Stomach smooth muscle (tissue), 2 donors: ENCODE measurements at regions not wholly inside any gene's neighbourhood (a gene's known extent, or its start where the extent isn't known, plus 50 kb on each side); places are given as distances from the start of the nearest gene placed in this dataset.

ENCODE experiments used
- H3K27ac ChIP-seq: one replicate; pipeline ENCODE4 v1.7.0; 2013; ENCODE audit warnings: mild to moderate bottlenecking, low read length, inconsistent platforms
- H3K27me3 ChIP-seq, 2 donors: one replicate each; pipeline ENCODE4 v1.7.0; 2013; ENCODE audit warnings: low read length in 2 of 2; ENCODE audit not compliant: insufficient read depth in 2 of 2, control insufficient read depth in 1 of 2
- H3K36me3 ChIP-seq, 2 donors: one replicate each; pipeline ENCODE4 v1.7.0; 2013; ENCODE audit warnings: low read length in 2 of 2; ENCODE audit not compliant: control insufficient read depth in 2 of 2, insufficient read depth in 2 of 2
- H3K4me1 ChIP-seq: one replicate; pipeline ENCODE4 v1.7.0; 2013; ENCODE audit warnings: low read length; ENCODE audit not compliant: control insufficient read depth, insufficient read depth
- H3K4me3 ChIP-seq, 2 donors: one replicate each; pipeline ENCODE4 v1.7.0; 2013; ENCODE audit warnings: low read length in 2 of 2
- H3K9ac ChIP-seq, 2 donors: one replicate each; pipeline ENCODE4 v1.7.0; 2013; ENCODE audit warnings: low read length in 2 of 2, mild to moderate bottlenecking in 1 of 2
- H3K9me3 ChIP-seq, 2 donors: one replicate each; pipeline ENCODE4 v1.7.0; 2013; ENCODE audit warnings: low read length in 2 of 2; ENCODE audit not compliant: control insufficient read depth in 2 of 2
- donor health status: healthy.
- donor health status: Pancreatic carcinoma.

GRCh38 chr3:147201086-147201485 lies 205.3 kb downstream of the ZIC4 start:
- no peak overlapping the region for H3K4me3 ChIP-seq
- no peak overlapping the region for H3K27ac ChIP-seq
- no peaks in the 10 kb centered on the region for H3K36me3 ChIP-seq
- no peaks in the 10 kb centered on the region for H3K27me3 ChIP-seq
- no peaks in the 10 kb centered on the region for H3K9me3 ChIP-seq
- no peak overlapping the region for H3K9ac ChIP-seq
- H3K4me1 ChIP-seq = no peaks in the 10 kb centered on the region

- Histone ChIP-seq H3K4me3 (no peak overlapping the region), H3K9me3 (no peaks in the 10 kb centered on the region), H3K4me1 (no peaks in the 10 kb centered on the region), H3K27ac (no peak overlapping the region), H3K36me3 (no peaks in the 10 kb centered on the region), H3K9ac (no peak overlapping the region), H3K27me3 (no peaks in the 10 kb centered on the region)
These were observed 205.8 kb downstream of the ZIC4 start for GRCh38 chr3:147200545-147200944.

GRCh38 chr3:147197739-147198138 lies 208.6 kb downstream of the ZIC4 start:
- H3K9me3 ChIP-seq = no peaks in the 10 kb centered on the region
- H3K4me3 ChIP-seq = no peak overlapping the region
- H3K4me1 ChIP-seq = no peaks in the 10 kb centered on the region
- no peaks in the 10 kb centered on the region for H3K27me3 ChIP-seq
- no peak overlapping the region for H3K9ac ChIP-seq
- H3K36me3 ChIP-seq = no peaks in the 10 kb centered on the region
- H3K27ac ChIP-seq = no peak overlapping the region

GRCh38 chr3:147195887-147196286 lies 210.5 kb downstream of the ZIC4 start:
- H3K4me1 ChIP-seq = no peaks in the 10 kb centered on the region
- H3K9me3 ChIP-seq = no peaks in the 10 kb centered on the region
- H3K27ac ChIP-seq = no peak overlapping the region
- no peaks in the 10 kb centered on the region for H3K36me3 ChIP-seq
- no peak overlapping the region for H3K4me3 ChIP-seq
- no peak overlapping the region for H3K9ac ChIP-seq
- H3K27me3 ChIP-seq = no peaks in the 10 kb centered on the region

GRCh38 chr3:147191795-147192385 lies 214.5 kb downstream of the ZIC4 start:
- no peaks in the 10 kb centered on the region for H3K27me3 ChIP-seq
- no peaks in the 10 kb centered on the region for H3K4me1 ChIP-seq
- no peaks in the 10 kb centered on the region for H3K9me3 ChIP-seq
- no peaks in the 10 kb centered on the region for H3K36me3 ChIP-seq
- no peak overlapping the region for H3K4me3 ChIP-seq
- H3K9ac ChIP-seq = no peak overlapping the region
- no peak overlapping the region for H3K27ac ChIP-seq

- Histone ChIP-seq H3K9me3 (no peaks in the 10 kb centered on the region), H3K9ac (no peak overlapping the region), H3K27ac (no peak overlapping the region), H3K27me3 (no peaks in the 10 kb centered on the region), H3K36me3 (no peaks in the 10 kb centered on the region), H3K4me1 (no peaks in the 10 kb centered on the region), H3K4me3 (no peak overlapping the region)
These were observed 217.3 kb downstream of the ZIC4 start for GRCh38 chr3:147189016-147189415.

- no peaks in the 10 kb centered on the region for H3K4me1 ChIP-seq
- no peak overlapping the region for H3K4me3 ChIP-seq
- no peaks in the 10 kb centered on the region for H3K36me3 ChIP-seq
- H3K27ac ChIP-seq = no peak overlapping the region
- H3K9me3 ChIP-seq = no peaks in the 10 kb centered on the region
- no peak overlapping the region for H3K9ac ChIP-seq
- no peaks in the 10 kb centered on the region for H3K27me3 ChIP-seq
These were observed 218.7 kb downstream of the ZIC4 start for GRCh38 chr3:147187687-147188086.

GRCh38 chr3:147185781-147186180 lies 220.6 kb downstream of the ZIC4 start:
- H3K4me1 ChIP-seq = no peaks in the 10 kb centered on the region
- no peak overlapping the region for H3K27ac ChIP-seq
- no peak overlapping the region for H3K9ac ChIP-seq
- no peaks in the 10 kb centered on the region for H3K27me3 ChIP-seq
- no peak overlapping the region for H3K4me3 ChIP-seq
- no peaks in the 10 kb centered on the region for H3K36me3 ChIP-seq
- no peaks in the 10 kb centered on the region for H3K9me3 ChIP-seq

- no peak overlapping the region for H3K27ac ChIP-seq
- H3K36me3 ChIP-seq = no peaks in the 10 kb centered on the region
- no peak overlapping the region for H3K4me3 ChIP-seq
- H3K9ac ChIP-seq = no peak overlapping the region
- H3K27me3 ChIP-seq = no peaks in the 10 kb centered on the region
- H3K4me1 ChIP-seq = no peaks in the 10 kb centered on the region
- no peaks in the 10 kb centered on the region for H3K9me3 ChIP-seq
These were observed 221.5 kb downstream of the ZIC4 start for GRCh38 chr3:147184794-147185193.

- Histone ChIP-seq H3K27ac (no peak overlapping the region), H3K4me1 (no peaks in the 10 kb centered on the region), H3K27me3 (no peaks in the 10 kb centered on the region), H3K4me3 (no peak overlapping the region), H3K36me3 (no peaks in the 10 kb centered on the region), H3K9me3 (no peaks in the 10 kb centered on the region), H3K9ac (no peak overlapping the region)
These were observed 233.1 kb downstream of the ZIC4 start for GRCh38 chr3:147173257-147173656.

GRCh38 chr3:147162743-147163142 lies 243.6 kb downstream of the ZIC4 start:
- Histone ChIP-seq H3K9ac (no peak overlapping the region), H3K27ac (no peak overlapping the region), H3K4me1 (no peaks in the 10 kb centered on the region), H3K4me3 (no peak overlapping the region), H3K9me3 (no peaks in the 10 kb centered on the region), H3K27me3 (no peaks in the 10 kb centered on the region), H3K36me3 (no peaks in the 10 kb centered on the region)
